Glutamatergic neuron (in vitro differentiated cells): ENCODE measurements at regions not wholly inside any gene's neighbourhood (a gene's known extent, or its start where the extent isn't known, plus 50 kb on each side); places are given as distances from the start of the nearest gene placed in this dataset.
"Not testable (repeated sequence)": the region's sequence is repeated elsewhere in the genome, so short reads cannot be mapped to it uniquely, and the experiment has no call there.

ENCODE experiments used
- DNase-seq: peaks from one replicate; pipeline ENCODE4 v3.0.0; 2022
- H3K27ac Mint-ChIP-seq: one replicate; pipeline ENCODE4 v1.8.0; 2020; ENCODE audit warnings: mild to moderate bottlenecking, mixed read lengths, inconsistent platforms; ENCODE audit not compliant: unreplicated experiment
- H3K27me3 Mint-ChIP-seq: one replicate; pipeline ENCODE4 v1.8.0; 2020; ENCODE audit warnings: mild to moderate bottlenecking, moderate library complexity, mixed read lengths, inconsistent platforms; ENCODE audit not compliant: unreplicated experiment
- H3K36me3 Mint-ChIP-seq: one replicate; pipeline ENCODE4 v1.8.0; 2020; ENCODE audit warnings: mild to moderate bottlenecking, mixed read lengths, inconsistent platforms; ENCODE audit not compliant: unreplicated experiment
- H3K4me1 Mint-ChIP-seq: one replicate; pipeline ENCODE4 v1.8.0; 2020; ENCODE audit warnings: mild to moderate bottlenecking, low read depth, mixed read lengths, inconsistent platforms; ENCODE audit not compliant: unreplicated experiment
- H3K4me3 Mint-ChIP-seq: one replicate; pipeline ENCODE4 v1.8.0; 2020; ENCODE audit warnings: mild to moderate bottlenecking, mixed read lengths, inconsistent platforms; ENCODE audit not compliant: unreplicated experiment
- H3K9me3 Mint-ChIP-seq: one replicate; pipeline ENCODE4 v1.8.0; 2020; ENCODE audit warnings: mild to moderate bottlenecking, moderate library complexity, mixed read lengths, inconsistent platforms; ENCODE audit not compliant: unreplicated experiment
- CTCF ChIP-seq: fragments of 200-600 bp; sonication (generic); IDR thresholded peaks from one replicate; pipeline ENCODE4 v1.5.0; 2021; ENCODE audit not compliant: partially characterized antibody, unreplicated experiment

DNA sequence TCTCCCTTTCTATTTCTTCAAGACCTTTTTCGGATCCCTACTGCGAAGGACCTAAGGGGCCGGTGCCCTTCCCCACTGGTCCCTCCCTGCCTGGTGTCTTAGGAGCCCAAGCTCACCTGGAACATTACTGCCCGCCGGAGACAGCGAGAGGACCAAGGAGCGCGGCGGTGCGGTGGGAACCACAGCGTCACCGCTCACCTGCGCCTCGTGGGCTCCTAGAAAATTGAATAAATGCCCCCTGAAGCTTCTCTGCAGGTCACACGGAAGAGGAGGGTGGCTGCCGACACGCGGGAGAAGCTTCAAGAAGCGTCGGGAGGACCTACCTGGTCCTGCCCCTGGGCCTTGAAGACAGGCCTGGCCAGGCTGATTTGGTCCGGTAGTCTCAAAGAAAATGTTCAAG, 65.2 kb downstream of the PPIAL4A start:
- no peak for TF ChIP-seq CTCF
- Mint-ChIP-seq H3K27me3 (no peaks in the 10 kb centered on the region), H3K27ac (no peak overlapping the region), H3K36me3 (no peaks in the 10 kb centered on the region), H3K4me1 (no peaks in the 10 kb centered on the region), H3K4me3 (no peak overlapping the region), H3K9me3 (peaks cover 3% of the 10 kb centered on the region)
- no peak for DNase-seq

- H3K9me3 Mint-ChIP-seq, H3K36me3 Mint-ChIP-seq, H3K27me3 Mint-ChIP-seq, H3K4me1 Mint-ChIP-seq, DNase-seq, H3K4me3 Mint-ChIP-seq, H3K27ac Mint-ChIP-seq: not testable (repeated sequence)
Measured at GRCh38 chr1:120955961-120956360, 66.4 kb downstream of the PPIAL4A start.

- H3K9me3 Mint-ChIP-seq, H3K36me3 Mint-ChIP-seq, H3K27ac Mint-ChIP-seq, H3K4me3 Mint-ChIP-seq, DNase-seq, H3K27me3 Mint-ChIP-seq, H3K4me1 Mint-ChIP-seq: not testable (repeated sequence)
Measured at GRCh38 chr1:120966018-120966417, 76.4 kb downstream of the PPIAL4A start.

DNA sequence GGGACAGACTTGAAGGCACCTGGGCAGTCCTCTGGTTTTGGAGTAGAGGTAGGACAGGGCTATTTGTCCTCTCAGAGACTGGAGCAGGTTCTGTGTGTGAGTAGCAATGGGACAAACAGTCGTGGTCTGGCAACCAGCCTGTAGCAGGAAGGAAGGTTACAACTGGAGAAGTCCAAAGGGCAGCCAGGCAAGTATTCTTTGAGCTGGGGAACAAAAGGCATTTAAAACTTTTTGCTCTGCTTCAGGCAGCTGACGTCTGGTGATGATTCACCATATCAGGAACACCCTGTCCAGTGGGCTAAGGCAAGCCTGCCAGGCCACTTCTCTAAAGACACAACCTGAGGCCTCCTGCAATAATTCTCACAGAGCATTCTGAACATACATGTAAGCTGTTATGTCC, 83.3 kb downstream of the PPIAL4A start:
- not testable (repeated sequence) for H3K36me3 Mint-ChIP-seq, DNase-seq, H3K27me3 Mint-ChIP-seq, H3K4me3 Mint-ChIP-seq, H3K27ac Mint-ChIP-seq, H3K9me3 Mint-ChIP-seq, H3K4me1 Mint-ChIP-seq

DNA sequence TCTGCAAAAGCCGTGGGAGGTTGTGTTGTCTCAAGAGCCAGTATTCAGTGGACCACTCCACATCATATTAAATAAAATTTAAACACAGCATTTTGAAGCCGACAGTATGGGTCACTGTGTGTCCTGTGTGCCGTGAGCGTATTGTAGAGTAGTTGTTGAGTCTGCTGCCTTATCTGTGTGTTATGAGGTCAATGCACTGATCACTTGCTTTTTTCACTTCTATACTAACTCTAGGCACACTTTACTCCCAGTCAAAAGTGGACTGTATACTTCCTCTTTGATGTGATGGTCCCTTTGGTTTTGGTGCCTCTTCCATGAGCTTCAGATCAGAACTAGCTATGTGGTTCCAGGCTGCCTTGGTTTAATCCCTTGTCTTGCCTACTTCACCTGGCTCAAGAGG, 84.3 kb downstream of the PPIAL4A start:
- H3K27ac Mint-ChIP-seq, H3K27me3 Mint-ChIP-seq, DNase-seq, H3K4me3 Mint-ChIP-seq, H3K9me3 Mint-ChIP-seq, H3K4me1 Mint-ChIP-seq, H3K36me3 Mint-ChIP-seq: not testable (repeated sequence)

DNA sequence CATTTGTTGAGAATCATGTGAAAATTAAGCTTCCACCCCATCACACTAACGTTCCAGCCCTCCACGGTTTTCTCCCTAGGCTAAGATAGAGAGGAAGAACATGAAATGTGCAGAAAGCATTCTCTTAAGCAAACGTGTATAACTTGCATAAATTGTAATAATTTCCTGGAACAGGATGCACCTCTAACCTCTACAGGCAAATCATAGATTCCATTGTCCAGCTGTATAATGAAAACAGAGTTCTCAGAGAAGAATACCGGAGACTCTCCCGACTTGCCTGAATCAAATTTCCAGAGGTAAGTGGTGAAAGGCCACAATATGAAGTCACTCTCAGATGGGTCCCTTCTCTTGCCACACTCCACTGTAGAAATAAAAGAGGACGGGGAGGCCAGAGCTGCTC, 87.7 kb downstream of the PPIAL4A start:
- not testable (repeated sequence) for H3K27me3 Mint-ChIP-seq, H3K27ac Mint-ChIP-seq, H3K4me1 Mint-ChIP-seq, H3K36me3 Mint-ChIP-seq, H3K4me3 Mint-ChIP-seq, H3K9me3 Mint-ChIP-seq, DNase-seq

- not testable (repeated sequence) for H3K9me3 Mint-ChIP-seq, H3K4me3 Mint-ChIP-seq
Measured at GRCh38 chr1:120981489-120982094, 92.0 kb downstream of the PPIAL4A start.

DNA sequence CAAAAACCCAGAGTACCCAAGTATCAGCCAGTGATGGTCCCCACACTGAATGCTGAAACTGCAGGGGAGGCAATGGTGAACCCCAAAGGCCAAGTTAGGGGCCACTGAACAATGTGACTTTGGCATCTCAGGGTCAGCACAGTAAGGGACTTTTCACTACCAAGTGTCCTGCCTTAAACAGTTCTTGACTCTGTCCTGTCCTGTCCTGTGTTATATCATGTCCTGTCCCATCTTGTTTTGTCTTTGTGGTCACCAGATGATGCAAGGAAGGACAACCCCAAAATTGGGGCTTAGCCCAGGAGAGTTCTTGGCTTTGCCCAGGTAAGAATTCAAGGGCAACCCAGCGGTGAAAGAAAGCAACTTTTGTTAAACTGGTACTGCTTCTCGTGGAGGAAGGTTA, 105.0 kb downstream of the PPIAL4A start:
- not testable (repeated sequence) for H3K27ac Mint-ChIP-seq, H3K36me3 Mint-ChIP-seq, H3K4me3 Mint-ChIP-seq, H3K9me3 Mint-ChIP-seq, H3K4me1 Mint-ChIP-seq, DNase-seq, H3K27me3 Mint-ChIP-seq

More at GRCh38 chr1:120981489-120982094, 92.0 kb downstream of the PPIAL4A start:
- not testable (repeated sequence) for H3K27me3 Mint-ChIP-seq, H3K4me1 Mint-ChIP-seq, DNase-seq, H3K36me3 Mint-ChIP-seq, H3K27ac Mint-ChIP-seq

DNA sequence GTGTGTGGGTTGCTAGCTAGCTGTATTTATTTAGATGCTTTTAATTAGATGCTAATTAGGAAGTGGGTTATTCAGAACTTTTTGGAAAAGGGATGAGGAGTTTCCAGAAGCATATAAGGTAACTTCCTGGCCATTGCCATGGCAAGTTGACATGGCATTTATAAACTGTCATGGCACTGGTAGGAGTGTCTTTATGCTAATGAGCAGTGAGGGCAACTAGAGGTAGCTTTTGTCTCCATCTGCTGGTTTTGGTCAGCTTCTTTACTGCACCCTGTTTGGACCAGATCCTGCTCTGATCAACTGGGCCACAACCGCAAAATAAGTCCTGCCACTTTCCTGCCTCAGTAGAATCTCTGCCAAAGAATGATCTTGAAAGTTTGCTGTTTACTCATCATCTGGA, 105.5 kb downstream of the PPIAL4A start:
- not testable (repeated sequence) for H3K4me1 Mint-ChIP-seq, H3K36me3 Mint-ChIP-seq, H3K27ac Mint-ChIP-seq, DNase-seq, H3K9me3 Mint-ChIP-seq, H3K27me3 Mint-ChIP-seq, H3K4me3 Mint-ChIP-seq

GRCh38 chr1:121001090-121001726, 111.6 kb downstream of the PPIAL4A start:
- H3K9me3 Mint-ChIP-seq, H3K27ac Mint-ChIP-seq: not testable (repeated sequence)

DNA sequence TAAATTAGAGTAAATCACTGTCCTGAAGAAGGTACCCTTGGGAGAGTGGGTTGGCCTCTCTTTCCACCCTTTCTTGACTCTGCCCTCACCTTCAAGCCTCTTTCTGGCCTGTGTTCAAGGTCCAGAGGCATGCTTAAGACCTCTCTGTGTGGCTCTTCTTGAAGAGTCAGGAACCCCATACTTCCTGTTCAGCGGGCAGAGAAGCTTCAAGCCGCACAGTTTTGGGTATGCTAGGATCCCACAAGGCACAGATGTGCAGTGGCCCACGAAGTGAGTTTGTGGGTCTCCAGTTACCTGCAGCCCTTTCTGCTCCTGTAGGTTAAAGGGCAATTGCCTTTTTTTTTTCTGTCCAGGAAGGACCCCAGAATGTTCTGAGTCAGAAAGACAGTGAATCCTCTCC, 113.7 kb downstream of the PPIAL4A start:
- H3K36me3 Mint-ChIP-seq, H3K27ac Mint-ChIP-seq, DNase-seq, H3K27me3 Mint-ChIP-seq, H3K4me1 Mint-ChIP-seq, H3K4me3 Mint-ChIP-seq, H3K9me3 Mint-ChIP-seq: not testable (repeated sequence)

More at GRCh38 chr1:121001090-121001726, 111.6 kb downstream of the PPIAL4A start:
- DNase-seq, H3K4me1 Mint-ChIP-seq, H3K4me3 Mint-ChIP-seq, H3K27me3 Mint-ChIP-seq, H3K36me3 Mint-ChIP-seq: not testable (repeated sequence)

DNA sequence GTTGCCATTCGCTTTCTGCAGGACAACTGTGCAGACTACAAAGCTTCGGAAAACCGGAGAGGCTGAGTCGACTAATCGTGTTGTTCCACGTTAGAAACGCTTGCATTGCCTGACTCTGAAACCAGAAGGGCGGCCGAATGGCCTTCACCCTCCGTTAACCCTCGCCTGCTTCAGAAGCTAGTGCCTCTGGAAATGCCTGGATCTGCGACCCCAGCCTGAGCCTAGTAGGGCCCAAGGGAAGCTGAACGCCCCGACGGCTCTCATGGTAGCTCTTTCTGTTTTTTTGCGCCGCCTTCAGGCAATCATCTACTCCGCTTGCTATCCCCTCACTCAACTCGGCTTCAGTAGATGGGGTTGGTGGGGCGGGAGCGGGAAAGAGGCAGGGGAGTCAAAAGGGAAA, 117.3 kb downstream of the PPIAL4A start:
- H3K9me3 Mint-ChIP-seq, H3K4me1 Mint-ChIP-seq, DNase-seq, H3K27me3 Mint-ChIP-seq, H3K4me3 Mint-ChIP-seq, H3K36me3 Mint-ChIP-seq, H3K27ac Mint-ChIP-seq: not testable (repeated sequence)
